GM21447 (cell line): ENCODE measurements at regions not wholly inside any gene's neighbourhood (a gene's known extent, or its start where the extent isn't known, plus 50 kb on each side); places are given as distances from the start of the nearest gene placed in this dataset.
"Not testable (repeated sequence)": the region's sequence is repeated elsewhere in the genome, so short reads cannot be mapped to it uniquely, and the experiment has no call there.

Experiments used
- ATAC-seq: cut with Tn5 transposase; IDR thresholded peaks from one replicate; pipeline ENCODE4 v1.9.1; 2021; ENCODE audit not compliant: unreplicated experiment

GRCh38 chr13:79997244-79997643 lies 343.7 kb downstream of the SPRY2 start:
- no peak for ATAC-seq

- no peak for ATAC-seq
Observed at GRCh38 chr13:79995334-79995733, 345.6 kb downstream of the SPRY2 start.

- ATAC-seq = no peak
Observed at GRCh38 chr13:79992111-79992510, 348.8 kb downstream of the SPRY2 start.

GRCh38 chr13:79990048-79990447 lies 350.9 kb downstream of the SPRY2 start:
- no peak for ATAC-seq

GRCh38 chr13:79989217-79989661 lies 351.7 kb downstream of the SPRY2 start:
- ATAC-seq = no peak

- ATAC-seq = no peak
Observed at GRCh38 chr13:79988573-79988972, 352.4 kb downstream of the SPRY2 start.

- no peak for ATAC-seq
Observed at GRCh38 chr13:79987761-79988160, 353.2 kb downstream of the SPRY2 start.

GRCh38 chr13:79987323-79987722 lies 353.6 kb downstream of the SPRY2 start:
- ATAC-seq = no peak

- no peak for ATAC-seq
Observed at GRCh38 chr13:79986890-79987289, 354.0 kb downstream of the SPRY2 start.

GRCh38 chr13:79974935-79975650 lies 365.8 kb downstream of the SPRY2 start:
- ATAC-seq = not testable (repeated sequence)

- ATAC-seq = peak; percentile 92
Observed at GRCh38 chr13:79973533-79973963, 367.4 kb downstream of the SPRY2 start.

- no peak for ATAC-seq
Observed at GRCh38 chr13:79972066-79972569, 368.8 kb downstream of the SPRY2 start.

- ATAC-seq = no peak
Observed at GRCh38 chr13:79966493-79966895, 374.4 kb downstream of the SPRY2 start.

GRCh38 chr13:79966059-79966458 lies 374.9 kb downstream of the SPRY2 start:
- no peak for ATAC-seq

GRCh38 chr13:79946556-79946955 lies 394.4 kb downstream of the SPRY2 start:
- ATAC-seq = no peak

- ATAC-seq = no peak
Observed at GRCh38 chr13:79943346-79944023, 397.4 kb downstream of the SPRY2 start.

- ATAC-seq = no peak
Observed at GRCh38 chr13:79941752-79942151, 399.2 kb downstream of the SPRY2 start.

- no peak for ATAC-seq
Observed at GRCh38 chr13:79939689-79940088, 401.2 kb downstream of the SPRY2 start.

- ATAC-seq = no peak
Observed at GRCh38 chr13:79937771-79938216, 403.1 kb downstream of the SPRY2 start.

- no peak for ATAC-seq
Observed at GRCh38 chr13:79937311-79937710, 403.6 kb downstream of the SPRY2 start.

GRCh38 chr13:79936368-79937136 lies 404.4 kb downstream of the SPRY2 start:
- no peak for ATAC-seq
